ENCODE measurements at regions not wholly inside any gene's neighbourhood (a gene's known extent, or its start where the extent isn't known, plus 50 kb on each side); places are given as distances from the start of the nearest gene placed in this dataset.

DNA sequence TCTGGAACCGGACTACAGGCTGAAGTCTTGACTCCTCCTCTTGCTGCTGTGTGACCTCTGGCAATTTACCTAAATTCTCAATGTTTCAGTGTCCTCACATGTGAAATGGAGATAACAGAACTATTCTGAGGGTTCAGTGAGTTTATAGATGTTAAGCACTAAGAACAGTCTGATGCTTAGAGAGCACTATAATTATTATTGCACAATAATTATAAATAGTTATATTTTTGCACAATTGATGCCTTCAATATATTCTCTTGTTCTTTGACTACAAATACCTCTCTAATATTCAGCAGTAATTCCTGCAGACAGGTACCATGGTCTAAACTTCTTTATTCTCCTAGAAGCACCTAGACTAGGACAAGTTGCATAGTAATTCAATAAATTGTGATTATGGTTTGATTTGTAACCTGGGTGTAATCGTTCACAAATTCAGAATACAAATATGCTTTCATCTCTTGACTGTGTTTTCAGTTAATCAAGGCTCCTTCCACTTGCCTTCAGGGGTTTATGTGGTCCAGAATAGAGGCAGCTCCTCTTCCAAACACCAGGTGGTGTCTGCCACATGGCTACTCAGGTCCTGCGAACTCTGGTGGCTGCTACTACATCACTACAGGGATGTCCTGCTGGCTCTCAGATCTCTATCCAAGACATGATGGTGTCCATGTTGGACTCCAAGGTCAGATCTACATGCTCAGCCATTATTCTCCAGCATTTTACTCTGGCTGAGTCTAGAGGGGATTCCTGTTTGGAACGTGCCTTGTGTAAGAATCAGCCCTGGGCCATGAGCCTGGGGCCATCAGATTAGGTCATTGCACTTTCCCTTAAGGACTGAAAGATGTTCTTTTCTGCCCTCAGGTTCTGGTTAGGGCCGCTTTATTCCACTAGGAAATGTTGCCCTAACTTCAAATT is 103.4 kb downstream of the QRFPR start:
- FAIRE-seq (peak; percentile 56), DNase-seq (ENCODE audit: extremely low spot score, insufficient read length, low read depth) (no peak)

GRCh38 chr4:121273191-121273590 is 107.6 kb downstream of the QRFPR start:
- DNase-seq (ENCODE audit: extremely low spot score, insufficient read length, low read depth) = no peak

GRCh38 chr4:121272526-121272925 is 108.3 kb downstream of the QRFPR start:
- DNase-seq (ENCODE audit: extremely low spot score, insufficient read length, low read depth) = no peak
- peak; percentile 60 for FAIRE-seq

More at GRCh38 chr4:121273191-121273590, 107.6 kb downstream of the QRFPR start:
- FAIRE-seq = no peak

- DNase-seq (ENCODE audit: extremely low spot score, insufficient read length, low read depth) (no peak), FAIRE-seq (no peak)
Measured at GRCh38 chr4:121270389-121270788, 106.3 kb upstream of the TNIP3 start.

DNA sequence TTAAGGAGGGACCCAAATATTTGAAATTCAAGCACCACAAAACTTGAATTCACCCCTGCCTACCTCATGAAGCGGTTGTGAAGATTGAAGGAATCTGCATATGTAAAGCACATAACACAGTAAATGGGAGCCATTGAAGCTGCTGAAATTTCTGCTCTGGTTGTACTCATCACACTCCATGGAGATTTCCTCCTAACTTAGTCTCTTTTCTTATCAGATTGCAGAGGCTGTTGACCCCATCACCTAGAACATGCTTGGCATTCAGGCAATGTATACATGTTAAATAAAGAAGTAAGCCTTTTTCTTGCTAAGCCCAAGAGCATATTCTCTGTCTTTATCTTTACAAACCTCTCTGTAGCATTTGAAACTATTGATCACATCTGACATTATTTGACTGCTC is 104.9 kb upstream of the TNIP3 start:
- FAIRE-seq = no peak
- DNase-seq (ENCODE audit: extremely low spot score, insufficient read length, low read depth) = no peak

GRCh38 chr4:121266982-121267381 is 102.9 kb upstream of the TNIP3 start:
- DNase-seq (ENCODE audit: extremely low spot score, insufficient read length, low read depth) = no peak
- no peak for FAIRE-seq

- DNase-seq (ENCODE audit: extremely low spot score, insufficient read length, low read depth) = no peak
- FAIRE-seq = no peak
Measured at GRCh38 chr4:121256887-121257466, 92.9 kb upstream of the TNIP3 start.

- peak; percentile 94 for FAIRE-seq
Measured at GRCh38 chr4:121255986-121256750, 92.0 kb upstream of the TNIP3 start.

DNA sequence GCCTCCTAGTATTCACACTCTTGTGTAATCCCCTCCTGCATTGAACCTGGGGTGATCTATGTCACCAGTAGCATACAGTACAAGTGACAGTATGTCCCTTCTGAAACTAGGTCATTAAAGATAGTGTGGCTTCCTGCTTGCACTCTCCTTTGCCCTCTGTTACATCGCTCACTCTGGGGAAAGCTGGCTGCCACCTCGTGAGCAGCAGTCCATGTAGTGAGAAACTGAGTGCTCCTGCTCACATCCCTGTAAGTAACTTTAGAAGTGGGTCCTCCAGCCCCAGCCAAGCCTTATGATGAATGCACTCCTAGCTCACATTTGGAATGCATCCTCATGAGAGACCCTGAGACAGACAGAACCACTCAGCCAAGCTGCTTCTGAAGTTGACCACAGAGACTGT is 89.8 kb upstream of the TNIP3 start:
- DNase-seq (ENCODE audit: extremely low spot score, insufficient read length, low read depth) (no peak), FAIRE-seq (peak; percentile 64)

More at GRCh38 chr4:121255986-121256750, 92.0 kb upstream of the TNIP3 start:
- peak; percentile 49 for DNase-seq (ENCODE audit: extremely low spot score, insufficient read length, low read depth)

DNA sequence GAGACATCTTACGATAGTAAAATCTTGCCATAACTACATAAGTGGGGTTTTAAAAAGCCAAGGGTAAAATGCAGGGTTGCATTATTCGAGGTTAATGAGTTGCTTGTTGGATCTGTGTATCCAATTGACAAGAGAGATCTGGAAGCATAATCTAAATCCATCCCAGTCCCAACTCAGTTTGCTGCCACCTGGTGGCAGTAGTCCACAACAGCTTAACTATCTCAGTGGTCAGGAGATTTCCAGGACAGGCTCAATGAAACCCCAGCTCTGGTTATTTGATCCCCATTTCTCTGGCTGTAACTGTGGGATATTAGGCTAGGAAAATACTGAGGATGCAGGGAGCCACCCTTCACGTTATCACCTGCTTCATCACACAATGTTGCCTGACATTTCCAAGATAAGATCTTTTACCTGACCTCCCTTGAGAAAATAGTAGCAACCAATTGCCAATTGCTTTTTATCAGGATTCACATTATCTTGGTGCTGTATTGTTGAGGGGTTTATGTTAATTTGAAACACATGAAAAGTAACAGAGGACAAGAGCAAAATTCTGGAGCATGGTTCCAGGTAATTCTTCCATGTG is 88.2 kb upstream of the TNIP3 start:
- FAIRE-seq (peak; percentile 92), DNase-seq (ENCODE audit: extremely low spot score, insufficient read length, low read depth) (no peak)

DNA sequence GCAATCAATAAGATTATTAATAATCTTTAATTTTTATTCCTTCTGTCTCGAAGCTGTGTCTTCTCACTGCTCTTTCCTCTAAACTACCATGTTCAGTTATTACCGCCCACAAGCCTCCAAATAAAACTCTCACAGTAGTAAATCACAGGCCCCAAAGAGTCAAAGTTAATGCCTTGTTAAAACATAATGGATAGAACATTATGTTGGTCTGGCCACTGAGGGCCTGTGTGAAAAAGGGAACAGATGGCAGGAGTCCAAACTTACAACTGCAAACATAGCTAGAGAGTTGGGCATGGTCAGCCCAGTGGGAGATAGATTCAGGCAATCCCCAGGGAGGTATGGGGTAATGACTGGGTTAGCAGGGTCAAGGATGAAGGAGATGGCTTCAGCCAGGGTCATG is 84.6 kb upstream of the TNIP3 start:
- no peak for FAIRE-seq
- no peak for DNase-seq (ENCODE audit: extremely low spot score, insufficient read length, low read depth)

DNA sequence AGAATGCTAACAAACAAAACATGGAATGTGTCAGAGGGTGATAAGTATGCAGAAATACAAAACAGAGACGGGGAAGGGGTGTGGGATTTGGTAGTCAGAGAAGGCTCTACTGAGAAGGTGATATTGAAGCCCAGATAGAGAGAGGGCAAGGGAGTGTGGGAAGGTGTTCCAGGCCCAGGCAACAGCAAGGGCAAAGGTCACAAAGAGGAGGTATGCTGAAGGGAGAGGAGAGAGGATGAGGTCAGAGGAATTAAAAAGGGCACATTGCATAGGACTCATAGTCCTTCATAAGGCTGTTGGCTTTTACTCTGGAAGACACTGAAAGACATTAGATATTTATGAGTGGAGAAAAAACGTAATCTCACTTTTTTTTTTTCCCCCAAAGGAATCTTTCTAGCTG is 82.6 kb upstream of the TNIP3 start:
- FAIRE-seq (peak; percentile 35), DNase-seq (ENCODE audit: extremely low spot score, insufficient read length, low read depth) (no peak)

DNA sequence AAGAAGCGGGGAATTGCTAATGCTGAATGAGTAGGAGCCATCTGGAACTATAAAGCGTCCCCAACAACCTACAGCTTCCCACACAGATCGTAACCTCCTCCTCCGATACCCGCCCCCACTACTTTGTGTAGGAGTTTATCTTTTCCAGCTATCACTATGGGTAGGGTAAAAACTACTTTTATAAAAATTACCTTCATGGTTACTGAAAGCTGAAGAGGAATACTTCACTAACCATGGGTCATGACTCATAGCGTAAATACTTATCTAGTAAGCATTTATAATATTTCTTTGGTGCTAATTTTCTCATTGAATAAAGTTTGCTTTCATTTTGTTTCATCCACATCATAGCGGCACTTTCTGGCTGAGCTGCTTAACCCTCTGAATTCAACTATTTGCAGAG is 79.4 kb upstream of the TNIP3 start:
- FAIRE-seq (peak; percentile 63), DNase-seq (ENCODE audit: extremely low spot score, insufficient read length, low read depth) (no peak)

- FAIRE-seq = no peak
- no peak for DNase-seq (ENCODE audit: extremely low spot score, insufficient read length, low read depth)
Measured at GRCh38 chr4:121242188-121242750, 78.1 kb upstream of the TNIP3 start.

GRCh38 chr4:121239951-121240350 is 75.8 kb upstream of the TNIP3 start:
- no peak for DNase-seq (ENCODE audit: extremely low spot score, insufficient read length, low read depth)
- FAIRE-seq = no peak

GRCh38 chr4:121238461-121238860 is 74.3 kb upstream of the TNIP3 start:
- FAIRE-seq = no peak
- DNase-seq (ENCODE audit: extremely low spot score, insufficient read length, low read depth) = no peak

DNA sequence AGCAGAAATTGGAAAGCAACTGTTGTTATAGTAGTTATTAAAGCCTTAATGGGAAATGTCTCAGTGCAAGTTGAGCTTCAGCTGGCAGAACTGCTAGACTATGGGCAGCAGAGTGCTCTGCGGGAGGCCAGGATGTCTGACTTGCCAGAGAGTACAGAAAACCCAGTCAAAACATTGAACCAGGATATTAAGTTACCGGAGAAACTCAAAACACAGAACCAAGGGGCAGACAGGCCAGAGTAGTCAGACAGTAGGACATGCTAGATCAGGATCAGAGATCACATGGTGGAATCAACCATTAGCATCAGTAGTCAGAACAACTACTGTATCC is 72.9 kb upstream of the TNIP3 start:
- DNase-seq (ENCODE audit: extremely low spot score, insufficient read length, low read depth) = no peak
- FAIRE-seq = no peak

DNA sequence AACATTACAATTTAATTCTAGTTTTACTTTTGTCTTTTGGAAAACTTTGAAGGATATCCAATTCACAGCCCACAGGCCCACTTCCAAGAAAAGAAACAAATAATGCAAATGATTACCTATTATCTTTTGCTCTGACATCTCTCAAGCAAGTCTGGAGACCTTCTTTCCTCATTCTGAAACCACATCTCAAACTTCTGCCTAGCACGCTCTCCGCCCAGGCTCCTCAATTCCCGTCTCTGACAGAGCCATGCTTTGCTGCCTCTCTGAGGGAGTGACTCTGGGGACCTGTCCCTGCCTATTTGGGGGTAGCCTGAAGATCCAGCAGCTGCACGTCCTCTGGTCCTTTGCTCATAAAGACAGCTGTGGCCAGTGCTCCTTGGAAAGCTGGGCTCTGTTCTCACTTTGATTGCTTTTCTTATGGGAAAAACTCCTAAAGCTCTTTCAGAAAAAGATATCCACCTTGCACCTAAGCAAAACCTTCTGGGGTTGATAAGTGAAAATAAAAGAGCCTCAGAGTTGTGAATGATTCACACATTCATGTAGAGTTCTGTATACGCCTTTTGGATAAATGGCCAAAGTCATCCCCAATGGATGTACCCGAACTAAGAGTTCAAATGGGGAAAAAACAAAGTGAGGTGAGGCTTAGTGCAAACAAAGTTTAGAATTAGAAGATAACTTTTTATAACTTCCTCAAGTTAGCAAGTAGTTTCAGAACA is 72.4 kb upstream of the TNIP3 start:
- FAIRE-seq (no peak), DNase-seq (ENCODE audit: extremely low spot score, insufficient read length, low read depth) (no peak)

GRCh38 chr4:121233982-121234381 is 69.9 kb upstream of the TNIP3 start:
- DNase-seq (ENCODE audit: extremely low spot score, insufficient read length, low read depth) (no peak), FAIRE-seq (no peak)

DNA sequence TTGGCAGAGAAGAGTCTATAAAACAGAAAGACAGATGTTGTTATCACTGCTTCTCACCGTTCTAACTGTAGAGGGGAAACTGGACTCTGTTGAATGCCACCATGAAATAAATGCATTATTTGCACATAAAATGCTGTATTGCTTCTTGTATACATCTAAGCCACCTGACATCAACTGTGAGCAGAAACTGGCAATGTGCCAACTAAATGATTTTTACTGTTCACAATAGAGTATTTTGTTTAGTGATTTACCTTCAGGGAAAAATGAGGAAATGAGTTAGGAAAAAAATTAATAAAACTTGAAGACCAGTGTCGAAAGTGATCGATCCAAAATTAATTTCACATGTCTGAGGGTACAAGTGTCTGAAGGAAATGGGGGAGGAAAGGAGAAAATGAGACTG is 65.9 kb upstream of the TNIP3 start:
- FAIRE-seq (no peak), DNase-seq (ENCODE audit: extremely low spot score, insufficient read length, low read depth) (no peak)
